ENCODE measurements at regions not wholly inside any gene's neighbourhood (a gene's known extent, or its start where the extent isn't known, plus 50 kb on each side); places are given as distances from the start of the nearest gene placed in this dataset.

- H3K27me3 ChIP-seq (ENCODE audit: low read depth, low read length) = no peaks in the 10 kb centered on the region
- no peaks in the 10 kb centered on the region for H3K9me3 ChIP-seq (ENCODE audit: control insufficient read depth in 1 of 2, low read length in 2 of 2)
- no peak overlapping the region for H3K4me3 ChIP-seq (ENCODE audit: low read depth in 1 of 2, low read length in 2 of 2)
- no peak overlapping the region for H3K27ac ChIP-seq (ENCODE audit: low read length)
- peaks cover 3 to 11% of the 10 kb centered on the region in 2 donors for H3K4me1 ChIP-seq (ENCODE audit: control insufficient read depth in 1 of 2, insufficient read depth in 2 of 2, low read length in 2 of 2)
- no peaks in the 10 kb centered on the region for H3K36me3 ChIP-seq (ENCODE audit: control insufficient read depth in 1 of 2, insufficient read depth in 2 of 2, low read length in 2 of 2)
These were observed 150.9 kb upstream of the COBL start for GRCh38 chr7:51467384-51468017.

- H3K4me1 ChIP-seq (ENCODE audit: control insufficient read depth in 1 of 2, insufficient read depth in 2 of 2, low read length in 2 of 2) = no peaks in the 10 kb centered on the region
- no peak overlapping the region for H3K27ac ChIP-seq (ENCODE audit: low read length)
- no peak overlapping the region for H3K4me3 ChIP-seq (ENCODE audit: low read depth in 1 of 2, low read length in 2 of 2)
- no peaks in the 10 kb centered on the region for H3K36me3 ChIP-seq (ENCODE audit: control insufficient read depth in 1 of 2, insufficient read depth in 2 of 2, low read length in 2 of 2)
- H3K9me3 ChIP-seq (ENCODE audit: control insufficient read depth in 1 of 2, low read length in 2 of 2) = no peaks in the 10 kb centered on the region
- H3K27me3 ChIP-seq (ENCODE audit: low read depth, low read length) = no peaks in the 10 kb centered on the region
These were observed 143.2 kb upstream of the COBL start for GRCh38 chr7:51459809-51460208.

- Histone ChIP-seq H3K27me3 (ENCODE audit: low read depth, low read length) (no peaks in the 10 kb centered on the region), H3K9me3 (ENCODE audit: control insufficient read depth in 1 of 2, low read length in 2 of 2) (no peaks in the 10 kb centered on the region), H3K36me3 (ENCODE audit: control insufficient read depth in 1 of 2, insufficient read depth in 2 of 2, low read length in 2 of 2) (no peaks in the 10 kb centered on the region), H3K4me3 (ENCODE audit: low read depth in 1 of 2, low read length in 2 of 2) (no peak overlapping the region), H3K4me1 (ENCODE audit: control insufficient read depth in 1 of 2, insufficient read depth in 2 of 2, low read length in 2 of 2) (no peaks in the 10 kb centered on the region), H3K27ac (ENCODE audit: low read length) (no peak overlapping the region)
These were observed 142.1 kb upstream of the COBL start for GRCh38 chr7:51458693-51459092.

GRCh38 chr7:51457079-51457478, 140.5 kb upstream of the COBL start:
- Histone ChIP-seq H3K4me3 (ENCODE audit: low read depth in 1 of 2, low read length in 2 of 2) (no peak overlapping the region), H3K4me1 (ENCODE audit: control insufficient read depth in 1 of 2, insufficient read depth in 2 of 2, low read length in 2 of 2) (no peaks in the 10 kb centered on the region), H3K27ac (ENCODE audit: low read length) (no peak overlapping the region), H3K36me3 (ENCODE audit: control insufficient read depth in 1 of 2, insufficient read depth in 2 of 2, low read length in 2 of 2) (no peaks in the 10 kb centered on the region), H3K9me3 (ENCODE audit: control insufficient read depth in 1 of 2, low read length in 2 of 2) (no peaks in the 10 kb centered on the region), H3K27me3 (ENCODE audit: low read depth, low read length) (no peaks in the 10 kb centered on the region)

- H3K4me1 ChIP-seq (ENCODE audit: control insufficient read depth in 1 of 2, insufficient read depth in 2 of 2, low read length in 2 of 2) = no peaks in the 10 kb centered on the region
- no peak overlapping the region for H3K4me3 ChIP-seq (ENCODE audit: low read depth in 1 of 2, low read length in 2 of 2)
- H3K27ac ChIP-seq (ENCODE audit: low read length) = no peak overlapping the region
- H3K27me3 ChIP-seq (ENCODE audit: low read depth, low read length) = no peaks in the 10 kb centered on the region
- no peaks in the 10 kb centered on the region for H3K9me3 ChIP-seq (ENCODE audit: control insufficient read depth in 1 of 2, low read length in 2 of 2)
- no peaks in the 10 kb centered on the region for H3K36me3 ChIP-seq (ENCODE audit: control insufficient read depth in 1 of 2, insufficient read depth in 2 of 2, low read length in 2 of 2)
These were observed 139.9 kb upstream of the COBL start for GRCh38 chr7:51456431-51457060.

GRCh38 chr7:51455948-51456347, 139.3 kb upstream of the COBL start:
- Histone ChIP-seq H3K36me3 (ENCODE audit: control insufficient read depth in 1 of 2, insufficient read depth in 2 of 2, low read length in 2 of 2) (no peaks in the 10 kb centered on the region), H3K4me1 (ENCODE audit: control insufficient read depth in 1 of 2, insufficient read depth in 2 of 2, low read length in 2 of 2) (no peaks in the 10 kb centered on the region), H3K27ac (ENCODE audit: low read length) (no peak overlapping the region), H3K9me3 (ENCODE audit: control insufficient read depth in 1 of 2, low read length in 2 of 2) (no peaks in the 10 kb centered on the region), H3K4me3 (ENCODE audit: low read depth in 1 of 2, low read length in 2 of 2) (no peak overlapping the region), H3K27me3 (ENCODE audit: low read depth, low read length) (no peaks in the 10 kb centered on the region)

- Histone ChIP-seq H3K27me3 (ENCODE audit: low read depth, low read length) (no peaks in the 10 kb centered on the region), H3K4me1 (ENCODE audit: control insufficient read depth in 1 of 2, insufficient read depth in 2 of 2, low read length in 2 of 2) (no peaks in the 10 kb centered on the region), H3K36me3 (ENCODE audit: control insufficient read depth in 1 of 2, insufficient read depth in 2 of 2, low read length in 2 of 2) (no peaks in the 10 kb centered on the region), H3K27ac (ENCODE audit: low read length) (no peak overlapping the region), H3K9me3 (ENCODE audit: control insufficient read depth in 1 of 2, low read length in 2 of 2) (no peaks in the 10 kb centered on the region), H3K4me3 (ENCODE audit: low read depth in 1 of 2, low read length in 2 of 2) (no peak overlapping the region)
These were observed 138.9 kb upstream of the COBL start for GRCh38 chr7:51455513-51455912.

GRCh38 chr7:51455086-51455485, 138.5 kb upstream of the COBL start:
- no peaks in the 10 kb centered on the region for H3K36me3 ChIP-seq (ENCODE audit: control insufficient read depth in 1 of 2, insufficient read depth in 2 of 2, low read length in 2 of 2)
- H3K4me1 ChIP-seq (ENCODE audit: control insufficient read depth in 1 of 2, insufficient read depth in 2 of 2, low read length in 2 of 2) = no peaks in the 10 kb centered on the region
- no peak overlapping the region for H3K4me3 ChIP-seq (ENCODE audit: low read depth in 1 of 2, low read length in 2 of 2)
- H3K9me3 ChIP-seq (ENCODE audit: control insufficient read depth in 1 of 2, low read length in 2 of 2) = no peaks in the 10 kb centered on the region
- H3K27ac ChIP-seq (ENCODE audit: low read length) = no peak overlapping the region
- H3K27me3 ChIP-seq (ENCODE audit: low read depth, low read length) = no peaks in the 10 kb centered on the region

GRCh38 chr7:51452694-51453093, 136.1 kb upstream of the COBL start:
- Histone ChIP-seq H3K27ac (ENCODE audit: low read length) (no peak overlapping the region), H3K4me3 (ENCODE audit: low read depth in 1 of 2, low read length in 2 of 2) (no peak overlapping the region), H3K9me3 (ENCODE audit: control insufficient read depth in 1 of 2, low read length in 2 of 2) (no peaks in the 10 kb centered on the region), H3K4me1 (ENCODE audit: control insufficient read depth in 1 of 2, insufficient read depth in 2 of 2, low read length in 2 of 2) (no peaks in the 10 kb centered on the region), H3K27me3 (ENCODE audit: low read depth, low read length) (no peaks in the 10 kb centered on the region), H3K36me3 (ENCODE audit: control insufficient read depth in 1 of 2, insufficient read depth in 2 of 2, low read length in 2 of 2) (no peaks in the 10 kb centered on the region)

- no peak overlapping the region for H3K27ac ChIP-seq (ENCODE audit: low read length)
- no peak overlapping the region for H3K4me3 ChIP-seq (ENCODE audit: low read depth in 1 of 2, low read length in 2 of 2)
- no peaks in the 10 kb centered on the region for H3K27me3 ChIP-seq (ENCODE audit: low read depth, low read length)
- no peaks in the 10 kb centered on the region for H3K36me3 ChIP-seq (ENCODE audit: control insufficient read depth in 1 of 2, insufficient read depth in 2 of 2, low read length in 2 of 2)
- no peaks in the 10 kb centered on the region for H3K9me3 ChIP-seq (ENCODE audit: control insufficient read depth in 1 of 2, low read length in 2 of 2)
- no peaks in the 10 kb centered on the region for H3K4me1 ChIP-seq (ENCODE audit: control insufficient read depth in 1 of 2, insufficient read depth in 2 of 2, low read length in 2 of 2)
These were observed 135.3 kb upstream of the COBL start for GRCh38 chr7:51451751-51452476.

GRCh38 chr7:51450541-51450940, 133.9 kb upstream of the COBL start:
- H3K27me3 ChIP-seq (ENCODE audit: low read depth, low read length) = no peaks in the 10 kb centered on the region
- H3K36me3 ChIP-seq (ENCODE audit: control insufficient read depth in 1 of 2, insufficient read depth in 2 of 2, low read length in 2 of 2) = no peaks in the 10 kb centered on the region
- H3K4me3 ChIP-seq (ENCODE audit: low read depth in 1 of 2, low read length in 2 of 2) = no peak overlapping the region

More at GRCh38 chr7:51450541-51450940, 133.9 kb upstream of the COBL start:
- Histone ChIP-seq H3K27ac (ENCODE audit: low read length) (no peak overlapping the region), H3K4me1 (ENCODE audit: control insufficient read depth in 1 of 2, insufficient read depth in 2 of 2, low read length in 2 of 2) (no peaks in the 10 kb centered on the region), H3K9me3 (ENCODE audit: control insufficient read depth in 1 of 2, low read length in 2 of 2) (no peaks in the 10 kb centered on the region)

Data from muscle layer of duodenum (tissue), 2 donors.